DMS114 treated with DMSO at 0.1 percent for 48 hours (cell line): ENCODE measurements at regions not wholly inside any gene's neighbourhood (a gene's known extent, or its start where the extent isn't known, plus 50 kb on each side); places are given as distances from the start of the nearest gene placed in this dataset.
"Not testable (repeated sequence)": the region's sequence is repeated elsewhere in the genome, so short reads cannot be mapped to it uniquely, and the experiment has no call there.

Source experiments
- DNase-seq: peaks from one replicate; lab custom pipeline; 2025; ENCODE audit not compliant: unreplicated experiment; lab: John Stamatoyannopoulos, UW

GRCh38 chr3:105118905-105119304, 247.8 kb upstream of the ALCAM start:
- no peak for DNase-seq

DNA sequence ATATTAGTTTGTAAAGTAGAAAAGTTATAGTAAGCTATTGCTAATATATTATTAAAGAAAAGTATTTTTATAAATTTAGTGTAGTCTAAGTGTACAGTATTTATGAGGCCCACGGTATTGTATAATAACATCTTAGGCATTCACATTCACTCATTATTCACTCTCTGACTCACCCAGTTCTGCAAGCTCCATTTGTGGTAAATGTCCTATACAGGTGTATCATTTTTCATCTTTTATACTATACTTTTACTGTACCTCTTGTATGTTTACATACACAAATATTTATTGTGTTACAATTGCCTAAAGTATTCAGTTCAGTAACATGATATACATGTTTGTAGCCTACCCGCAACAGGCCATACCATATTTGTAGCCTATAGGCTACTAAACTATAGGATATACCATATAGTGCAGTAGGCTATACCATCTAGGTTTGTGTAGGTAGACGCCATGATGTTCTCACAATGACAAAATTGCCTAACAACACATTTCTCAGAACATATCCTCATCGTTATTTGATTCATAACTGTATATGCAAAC, 246.8 kb upstream of the ALCAM start:
- DNase-seq, result no peak

DNA sequence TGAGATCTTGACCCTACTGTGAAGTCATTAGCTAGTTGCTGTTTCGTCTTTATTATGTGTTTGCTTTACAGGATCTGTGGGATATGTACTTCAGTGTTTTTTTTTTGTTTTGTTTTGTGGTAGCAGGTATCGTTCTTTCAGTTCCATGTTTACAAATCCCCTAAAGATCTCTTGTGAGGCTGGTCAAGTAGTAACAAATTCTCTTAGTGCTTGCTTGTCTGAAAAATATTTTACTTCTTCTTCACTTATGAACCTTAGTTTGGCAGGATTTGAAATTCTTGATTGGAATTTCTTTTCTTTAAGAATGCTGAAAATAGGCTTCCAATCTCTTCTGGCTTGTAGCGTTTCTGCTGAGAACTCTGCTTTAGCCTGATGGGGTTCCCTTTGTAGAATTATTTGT, 235.8 kb upstream of the ALCAM start:
- DNase-seq, result no peak

DNA sequence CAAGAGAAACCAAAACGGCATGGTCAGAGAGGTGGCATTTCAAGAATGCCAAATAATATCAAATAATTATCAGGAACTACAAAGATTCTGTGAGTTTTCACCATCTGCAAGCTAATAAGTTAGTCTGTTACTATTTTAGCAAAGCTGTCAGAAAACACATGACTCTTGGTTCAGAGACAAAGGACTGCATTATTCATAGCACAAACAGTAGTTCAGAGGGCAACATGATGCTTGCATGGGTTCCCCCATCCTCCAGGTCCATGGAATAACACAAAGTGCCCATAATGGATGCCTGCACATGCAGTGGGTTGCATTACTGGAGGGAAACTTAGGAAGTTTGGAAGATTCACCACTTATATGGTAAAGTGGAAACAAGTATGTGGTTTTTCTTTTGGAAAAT, 228.8 kb upstream of the ALCAM start:
- DNase-seq, result no peak

DNA sequence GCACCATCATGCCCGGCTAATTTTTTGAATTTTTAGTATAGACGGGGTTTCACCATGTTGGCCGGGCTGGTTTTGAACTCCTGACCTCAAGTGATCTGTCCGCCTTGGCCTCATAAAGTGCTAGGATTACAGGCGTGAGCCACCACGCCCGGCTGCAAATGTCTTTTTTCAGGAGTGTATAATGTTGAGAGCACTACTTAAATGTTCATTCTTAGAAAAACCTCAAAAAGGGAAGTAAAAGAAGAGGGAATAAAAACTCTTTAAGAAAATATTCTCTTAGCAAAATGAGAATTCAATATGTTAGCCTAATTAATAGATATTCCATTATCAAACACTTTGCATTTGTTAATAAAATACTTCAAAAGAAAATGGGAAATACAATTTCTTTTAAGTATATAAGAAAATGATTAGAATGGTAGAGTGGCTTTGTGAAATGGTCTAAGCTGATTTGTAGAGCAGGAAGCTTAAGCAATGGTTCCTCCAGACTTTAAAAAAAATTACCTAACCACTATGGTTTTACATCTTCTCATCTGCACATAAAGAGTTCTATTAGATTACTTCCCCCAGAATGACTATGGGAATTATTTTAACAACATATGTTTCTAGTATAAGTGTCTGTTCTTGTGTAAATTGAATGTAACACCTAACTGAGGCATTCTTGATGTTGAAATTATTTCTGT, 226.7 kb upstream of the ALCAM start:
- no peak for DNase-seq

DNA sequence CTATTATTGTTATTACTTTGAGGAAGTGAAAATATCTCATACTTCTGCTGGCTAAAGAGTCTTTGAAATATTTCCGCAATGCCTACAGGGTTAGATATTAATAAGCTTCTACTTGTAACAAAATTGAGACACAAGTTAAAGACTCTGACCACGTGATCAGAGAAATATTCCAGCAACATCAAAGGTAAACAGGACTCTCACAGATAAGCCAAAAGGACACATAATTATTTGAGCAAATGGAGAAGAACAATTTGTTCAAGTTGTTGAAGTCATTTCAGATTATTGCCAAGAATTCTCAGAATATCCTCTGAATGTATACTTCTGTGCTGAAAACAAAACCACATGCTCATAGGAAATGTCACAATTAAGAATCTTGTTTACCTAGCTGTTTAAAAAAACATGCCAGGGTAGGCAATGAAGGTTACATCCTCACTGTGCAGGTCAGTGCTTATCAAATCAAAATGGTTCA, 225.8 kb upstream of the ALCAM start:
- no peak for DNase-seq

DNA sequence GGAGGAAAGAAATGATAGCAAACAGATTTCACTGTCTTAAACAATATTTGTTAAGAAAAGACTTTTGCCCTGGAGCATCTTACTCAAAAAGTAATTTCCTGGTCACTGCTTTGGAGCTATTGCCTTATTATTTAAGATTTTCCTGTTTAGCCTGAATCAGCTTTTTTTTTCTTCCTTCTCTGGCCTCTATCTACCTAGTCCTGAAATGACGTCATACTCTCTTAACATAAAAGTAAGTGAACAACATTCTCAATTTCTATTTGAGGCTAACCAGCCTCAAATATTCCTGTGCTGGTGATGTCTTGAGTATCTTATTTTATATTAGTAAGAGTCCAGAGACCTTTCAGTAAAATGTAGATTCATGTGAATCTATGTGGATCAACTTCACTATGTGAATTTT, 221.9 kb upstream of the ALCAM start:
- DNase-seq, result no peak

DNA sequence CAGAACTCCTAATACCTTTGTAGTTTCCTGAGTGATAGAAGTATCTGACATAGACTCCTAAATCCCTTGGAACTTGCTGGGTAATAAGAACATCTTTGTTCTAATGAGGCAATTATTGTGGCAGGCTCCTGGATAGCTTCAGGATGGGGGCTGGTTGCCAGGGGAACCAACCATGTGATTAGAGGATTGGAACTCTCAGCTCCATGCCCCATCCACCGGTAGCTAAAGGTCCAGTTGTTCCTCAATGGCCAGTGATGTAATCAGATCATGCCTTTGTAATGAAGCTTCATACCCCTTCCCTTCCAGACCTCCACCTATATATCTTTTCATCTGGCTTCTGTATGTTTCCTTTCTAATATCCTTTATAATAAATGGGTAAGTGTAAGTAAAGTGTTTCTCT, 221.2 kb upstream of the ALCAM start:
- DNase-seq, result no peak

DNA sequence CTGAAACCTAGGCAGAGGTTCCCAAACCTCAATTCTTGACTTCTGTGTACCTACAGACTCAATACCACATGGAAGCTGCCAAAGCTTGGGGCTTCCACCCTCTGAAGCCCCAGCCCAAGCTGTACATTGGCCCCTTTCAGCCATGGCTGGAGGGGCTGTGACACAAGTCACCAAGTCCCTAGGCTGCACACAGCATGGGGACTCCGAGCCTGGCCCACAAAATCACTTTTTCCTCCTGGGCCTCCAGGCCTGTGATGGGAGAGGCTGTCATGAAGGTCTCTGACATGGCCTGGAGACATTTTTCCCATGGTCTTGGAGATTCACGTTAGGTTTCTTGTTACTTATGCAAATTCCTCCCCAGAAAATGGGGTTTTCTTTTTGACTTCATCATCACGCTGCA, 217.5 kb upstream of the ALCAM start:
- DNase-seq, result not testable (repeated sequence)

DNA sequence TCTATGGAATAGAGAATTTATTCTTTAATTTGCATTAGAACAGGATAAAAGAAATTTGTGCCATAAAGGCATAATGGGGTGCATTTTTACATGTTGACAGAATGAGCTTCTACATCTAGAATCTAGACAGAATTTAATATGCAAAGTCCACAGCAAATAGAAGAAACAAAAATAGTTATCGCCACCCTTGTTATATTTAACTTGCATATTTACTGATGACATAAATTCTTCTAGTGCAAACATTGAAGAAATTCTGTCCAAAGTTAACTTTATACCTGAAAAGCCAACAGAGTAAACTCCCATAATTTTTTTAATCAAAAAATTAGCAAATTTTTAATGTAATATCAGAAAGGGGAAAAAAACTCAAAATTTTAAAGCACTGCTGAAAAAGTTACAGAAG, 213.7 kb upstream of the ALCAM start:
- no peak for DNase-seq

GRCh38 chr3:105154692-105155091, 212.0 kb upstream of the ALCAM start:
- no peak for DNase-seq

DNA sequence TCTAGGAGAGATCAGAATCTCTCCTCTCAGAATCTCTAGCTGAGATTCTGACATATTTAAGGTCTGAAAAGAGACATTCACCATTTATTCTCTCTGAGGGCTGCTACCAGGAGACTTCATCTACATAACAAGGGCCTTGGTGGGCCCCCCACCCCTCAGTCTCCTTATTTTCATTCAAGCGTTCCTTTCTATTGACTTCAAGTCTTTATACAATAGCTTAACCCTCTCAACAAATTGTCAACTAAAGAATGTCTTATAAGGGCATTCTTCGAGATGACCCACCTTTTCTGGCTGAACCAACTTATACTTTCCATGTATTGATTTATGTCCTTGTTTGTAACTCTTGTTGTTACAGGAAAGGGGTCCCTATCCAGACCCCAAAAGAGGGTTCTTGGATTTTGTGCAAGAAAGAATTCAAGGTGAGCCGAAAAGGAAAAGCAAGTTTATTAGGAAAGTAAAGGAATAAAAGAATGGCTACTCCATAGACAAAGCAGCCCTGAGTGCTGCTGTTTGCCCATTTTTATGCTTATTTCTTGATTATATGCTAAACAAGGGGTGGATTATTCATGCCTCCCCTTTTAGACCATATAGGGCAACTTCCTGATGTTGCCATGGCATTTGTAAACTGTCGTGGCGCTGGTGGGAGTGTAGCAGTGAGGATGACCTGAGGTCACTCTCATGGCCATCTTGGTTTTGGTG, 209.5 kb upstream of the ALCAM start:
- DNase-seq, result no peak

DNA sequence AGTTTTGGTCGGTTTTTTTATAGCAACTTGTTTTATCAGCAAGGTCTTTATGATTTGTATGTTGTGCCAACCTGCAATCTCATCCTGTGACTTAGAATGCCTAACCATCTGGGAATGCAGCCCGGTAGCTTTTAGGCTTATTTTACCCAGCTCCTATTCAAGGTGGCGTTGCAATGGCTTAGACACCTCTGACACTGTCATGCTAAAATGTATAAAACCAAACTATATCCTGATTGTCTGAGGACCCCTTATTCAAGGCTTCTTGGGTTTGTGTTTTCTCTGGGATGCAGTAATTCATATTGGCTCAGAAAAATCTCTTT, 209.0 kb upstream of the ALCAM start:
- no peak for DNase-seq

GRCh38 chr3:105158286-105158685, 208.4 kb upstream of the ALCAM start:
- DNase-seq, result no peak

GRCh38 chr3:105162448-105162847, 204.3 kb upstream of the ALCAM start:
- no peak for DNase-seq

- no peak for DNase-seq
These were observed 199.8 kb upstream of the ALCAM start for GRCh38 chr3:105166893-105167292.

GRCh38 chr3:105170423-105170822, 196.3 kb upstream of the ALCAM start:
- no peak for DNase-seq

DNA sequence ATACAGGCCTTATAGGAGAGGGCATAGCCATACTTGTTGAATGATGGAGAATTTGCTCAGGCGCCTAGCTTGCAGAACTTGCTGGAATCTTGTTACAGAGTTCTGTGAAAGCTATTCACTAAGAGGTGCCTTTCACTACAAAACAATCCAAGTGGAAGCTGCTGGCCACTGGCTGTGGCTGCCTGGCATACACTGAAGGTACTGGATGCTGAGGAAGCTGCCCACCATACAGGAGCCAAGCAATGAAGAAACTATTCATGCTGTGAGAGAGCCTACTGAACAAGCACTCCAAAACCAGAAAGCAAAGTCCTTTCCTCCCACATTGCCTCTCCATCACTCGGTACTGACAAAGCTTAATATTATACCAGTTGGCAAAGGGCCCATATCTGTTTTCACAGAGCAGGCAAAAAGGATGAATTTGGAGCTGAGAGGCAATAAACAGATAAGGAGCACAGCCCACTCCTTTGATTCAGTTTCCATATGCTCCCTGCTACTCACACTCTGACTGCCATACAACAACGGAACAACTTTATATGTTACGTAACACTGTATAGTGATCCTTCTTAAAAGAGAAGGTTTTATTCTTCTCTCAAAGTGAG, 192.6 kb upstream of the ALCAM start:
- DNase-seq, result no peak

DNA sequence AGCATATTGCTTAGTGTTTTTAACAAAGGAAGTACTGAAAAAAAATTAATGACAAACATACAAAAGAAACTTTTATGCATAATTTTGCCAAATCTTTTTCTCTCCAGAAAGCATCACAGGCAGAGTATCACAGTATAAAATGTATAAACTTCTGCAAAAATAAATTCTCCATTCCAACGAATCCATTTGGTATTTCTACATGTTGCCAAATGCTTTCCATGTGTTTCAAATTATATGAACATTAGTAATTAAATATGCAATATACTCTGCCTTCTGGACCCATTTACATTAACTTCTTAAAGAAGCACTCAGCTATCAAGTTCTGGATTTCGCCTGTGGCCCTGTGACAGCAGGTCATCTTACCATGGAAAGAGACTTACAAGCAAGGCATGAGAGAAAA, 189.1 kb upstream of the ALCAM start:
- DNase-seq, result no peak

- no peak for DNase-seq
These were observed 179.4 kb upstream of the ALCAM start for GRCh38 chr3:105187344-105187743.

DNA sequence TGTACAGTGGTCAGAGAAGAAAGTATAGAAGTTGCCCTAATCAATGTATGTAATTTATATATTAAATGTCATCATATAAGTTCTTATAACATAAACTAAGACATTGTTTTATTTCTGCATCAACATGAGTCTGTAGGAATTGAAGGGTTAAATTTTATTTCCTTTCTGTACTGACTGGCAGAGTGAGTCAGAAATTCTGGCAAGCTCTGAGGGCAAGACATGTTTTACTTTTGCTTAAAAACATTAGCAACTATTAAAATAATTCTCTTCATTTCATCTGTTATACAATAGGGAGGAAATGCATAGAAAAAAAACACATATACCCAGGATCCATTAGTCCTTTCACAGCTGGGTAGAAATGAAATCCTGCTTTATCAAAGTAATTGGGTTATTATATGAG, 171.4 kb upstream of the ALCAM start:
- no peak for DNase-seq

- no peak for DNase-seq
These were observed 168.8 kb upstream of the ALCAM start for GRCh38 chr3:105197863-105198262.
